ENCODE measurements at regions not wholly inside any gene's neighbourhood (a gene's known extent, or its start where the extent isn't known, plus 50 kb on each side); places are given as distances from the start of the nearest gene placed in this dataset.
"Not testable (repeated sequence)": the region's sequence is repeated elsewhere in the genome, so short reads cannot be mapped to it uniquely, and the experiment has no call there.

- DNase-seq (ENCODE audit: low spot score): no peak
These were observed 1272.7 kb upstream of the TMEFF2 start for GRCh38 chr2:193467276-193467987.

- no peak for DNase-seq (ENCODE audit: low spot score)
These were observed 1268.3 kb upstream of the TMEFF2 start for GRCh38 chr2:193463011-193463410.

- no peak for DNase-seq (ENCODE audit: low spot score)
These were observed 1267.7 kb upstream of the TMEFF2 start for GRCh38 chr2:193462411-193462810.

GRCh38 chr2:193461431-193461934, 1266.8 kb upstream of the TMEFF2 start:
- DNase-seq (ENCODE audit: low spot score): no peak

- no peak for DNase-seq (ENCODE audit: low spot score)
These were observed 1252.2 kb upstream of the TMEFF2 start for GRCh38 chr2:193446967-193447366.

GRCh38 chr2:193442293-193442692, 1247.6 kb upstream of the TMEFF2 start:
- DNase-seq (ENCODE audit: low spot score): no peak

GRCh38 chr2:193428336-193428818, 1233.6 kb upstream of the TMEFF2 start:
- DNase-seq (ENCODE audit: low spot score): peak; percentile 4

GRCh38 chr2:193412368-193412767, 1217.6 kb upstream of the TMEFF2 start:
- not testable (repeated sequence) for DNase-seq (ENCODE audit: low spot score)

- DNase-seq (ENCODE audit: low spot score): no peak
These were observed 1215.2 kb upstream of the TMEFF2 start for GRCh38 chr2:193409951-193410350.

GRCh38 chr2:193382583-193382982, 1187.8 kb upstream of the TMEFF2 start:
- DNase-seq (ENCODE audit: low spot score): no peak

GRCh38 chr2:193377789-193378188, 1183.1 kb upstream of the TMEFF2 start:
- no peak for DNase-seq (ENCODE audit: low spot score)

GRCh38 chr2:193373120-193373519, 1178.4 kb upstream of the TMEFF2 start:
- no peak for DNase-seq (ENCODE audit: low spot score)

GRCh38 chr2:193371200-193371599, 1176.5 kb upstream of the TMEFF2 start:
- DNase-seq (ENCODE audit: low spot score): no peak

- DNase-seq (ENCODE audit: low spot score): no peak
These were observed 1173.9 kb upstream of the TMEFF2 start for GRCh38 chr2:193368615-193369014.

GRCh38 chr2:193357508-193357907, 1162.8 kb upstream of the TMEFF2 start:
- DNase-seq (ENCODE audit: low spot score): no peak

GRCh38 chr2:193352665-193353242, 1158.0 kb upstream of the TMEFF2 start:
- not testable (repeated sequence) for DNase-seq (ENCODE audit: low spot score)

GRCh38 chr2:193350509-193350908, 1155.8 kb upstream of the TMEFF2 start:
- no peak for DNase-seq (ENCODE audit: low spot score)

GRCh38 chr2:193349642-193350041, 1154.9 kb upstream of the TMEFF2 start:
- no peak for DNase-seq (ENCODE audit: low spot score)

GRCh38 chr2:193348055-193348454, 1153.3 kb upstream of the TMEFF2 start:
- DNase-seq (ENCODE audit: low spot score): no peak

GRCh38 chr2:193336781-193337180, 1142.0 kb upstream of the TMEFF2 start:
- DNase-seq (ENCODE audit: low spot score): no peak

- DNase-seq (ENCODE audit: low spot score): no peak
These were observed 1139.7 kb upstream of the TMEFF2 start for GRCh38 chr2:193334401-193334800.

- no peak for DNase-seq (ENCODE audit: low spot score)
These were observed 1138.8 kb upstream of the TMEFF2 start for GRCh38 chr2:193333539-193333938.

GRCh38 chr2:193332941-193333340, 1138.2 kb upstream of the TMEFF2 start:
- DNase-seq (ENCODE audit: low spot score): no peak

GRCh38 chr2:193331676-193332075, 1136.9 kb upstream of the TMEFF2 start:
- no peak for DNase-seq (ENCODE audit: low spot score)
